Eye (tissue), 1 donor: ENCODE measurements at regions not wholly inside any gene's neighbourhood (a gene's known extent, or its start where the extent isn't known, plus 50 kb on each side); places are given as distances from the start of the nearest gene placed in this dataset.
"Not testable (repeated sequence)": the region's sequence is repeated elsewhere in the genome, so short reads cannot be mapped to it uniquely, and the experiment has no call there.

Experiments used
- DNase-seq: peaks from one replicate; pipeline ENCODE4 v3.0.0-alpha.2; 2015

GRCh38 chr4:14396183-14396582 is 606.1 kb upstream of the CPEB2 start:
- DNase-seq, result no peak

- DNase-seq, result no peak
These were observed 602.4 kb upstream of the CPEB2 start for GRCh38 chr4:14399848-14400247.

- no peak for DNase-seq
These were observed 602.0 kb upstream of the CPEB2 start for GRCh38 chr4:14400307-14400706.

- no peak for DNase-seq
These were observed 599.1 kb upstream of the CPEB2 start for GRCh38 chr4:14403132-14403531.

GRCh38 chr4:14404730-14405129 is 597.6 kb upstream of the CPEB2 start:
- no peak for DNase-seq

- no peak for DNase-seq
These were observed 591.8 kb upstream of the CPEB2 start for GRCh38 chr4:14410516-14410915.

GRCh38 chr4:14415146-14415545 is 587.1 kb upstream of the CPEB2 start:
- peak; percentile 35 for DNase-seq

- no peak for DNase-seq
These were observed 582.8 kb upstream of the CPEB2 start for GRCh38 chr4:14419516-14419915.

- DNase-seq, result not testable (repeated sequence)
These were observed 576.0 kb upstream of the CPEB2 start for GRCh38 chr4:14426297-14426696.

GRCh38 chr4:14428125-14428524 is 574.2 kb upstream of the CPEB2 start:
- DNase-seq, result no peak

GRCh38 chr4:14431155-14432134 is 570.8 kb upstream of the CPEB2 start:
- DNase-seq, result no peak

GRCh38 chr4:14434483-14434882 is 567.8 kb upstream of the CPEB2 start:
- no peak for DNase-seq

GRCh38 chr4:14434916-14435315 is 567.4 kb upstream of the CPEB2 start:
- no peak for DNase-seq

- DNase-seq, result no peak
These were observed 560.7 kb upstream of the CPEB2 start for GRCh38 chr4:14441561-14441960.

GRCh38 chr4:14445882-14446281 is 556.4 kb upstream of the CPEB2 start:
- DNase-seq, result no peak

GRCh38 chr4:14446311-14446710 is 556.0 kb upstream of the CPEB2 start:
- DNase-seq, result no peak

GRCh38 chr4:14446904-14447303 is 555.4 kb upstream of the CPEB2 start:
- no peak for DNase-seq

GRCh38 chr4:14449308-14449707 is 553.0 kb upstream of the CPEB2 start:
- DNase-seq, result no peak

- no peak for DNase-seq
These were observed 550.3 kb upstream of the CPEB2 start for GRCh38 chr4:14452001-14452400.

- no peak for DNase-seq
These were observed 549.5 kb upstream of the CPEB2 start for GRCh38 chr4:14452764-14453163.

GRCh38 chr4:14458463-14458862 is 543.8 kb upstream of the CPEB2 start:
- DNase-seq, result no peak

- no peak for DNase-seq
These were observed 537.2 kb upstream of the CPEB2 start for GRCh38 chr4:14465057-14465456.

GRCh38 chr4:14465507-14465906 is 536.8 kb upstream of the CPEB2 start:
- no peak for DNase-seq

- no peak for DNase-seq
These were observed 523.8 kb upstream of the CPEB2 start for GRCh38 chr4:14478504-14478903.

GRCh38 chr4:14496408-14496807 is 505.9 kb upstream of the CPEB2 start:
- DNase-seq, result no peak
